Mucosa of gallbladder (tissue), 1 donor: ENCODE measurements at regions not wholly inside any gene's neighbourhood (a gene's known extent, or its start where the extent isn't known, plus 50 kb on each side); places are given as distances from the start of the nearest gene placed in this dataset.

Source experiments
- DNase-seq: peaks from one replicate; pipeline ENCODE4 v3.0.0-alpha.2; 2020; ENCODE audit warnings: low spot score
- donor health status: DM: no; HTN: no; CAD: no.

DNA sequence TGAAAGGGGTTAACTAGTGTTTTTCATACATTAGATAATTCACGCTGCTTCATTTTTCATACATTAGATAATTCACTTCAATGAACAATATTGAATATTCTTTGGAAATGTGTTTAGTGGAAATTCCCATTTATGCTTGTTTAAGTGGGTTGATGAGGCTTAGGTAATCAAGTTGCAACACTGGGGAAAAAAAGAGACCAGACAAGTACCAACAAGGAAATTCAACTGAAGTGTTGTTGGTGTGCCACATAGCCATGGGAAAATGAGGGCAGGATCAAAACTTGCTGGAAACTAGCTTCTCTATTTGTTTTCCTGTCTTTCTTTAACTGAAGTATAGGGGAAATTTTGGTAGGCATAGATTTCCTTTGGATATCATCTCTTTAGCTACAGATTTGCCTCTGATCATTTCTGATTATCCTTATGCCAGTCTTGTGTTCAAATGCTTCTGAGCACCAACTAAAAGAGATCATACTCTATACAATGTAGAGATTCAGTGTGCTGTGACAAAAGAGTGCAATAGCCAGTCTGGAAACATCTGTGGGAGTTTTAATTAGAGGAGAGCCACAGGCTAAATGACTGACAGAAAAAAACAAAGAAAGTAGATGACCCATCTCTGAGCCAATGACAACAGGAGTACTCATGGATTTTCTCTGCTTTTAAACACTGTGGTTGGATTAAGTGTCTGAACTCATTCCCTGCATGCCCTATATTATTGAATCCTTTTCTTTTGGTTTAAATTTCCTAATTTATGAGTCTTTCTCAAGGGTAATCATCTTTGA, 67.6 kb upstream of the CTSC start:
- no peak for DNase-seq

DNA sequence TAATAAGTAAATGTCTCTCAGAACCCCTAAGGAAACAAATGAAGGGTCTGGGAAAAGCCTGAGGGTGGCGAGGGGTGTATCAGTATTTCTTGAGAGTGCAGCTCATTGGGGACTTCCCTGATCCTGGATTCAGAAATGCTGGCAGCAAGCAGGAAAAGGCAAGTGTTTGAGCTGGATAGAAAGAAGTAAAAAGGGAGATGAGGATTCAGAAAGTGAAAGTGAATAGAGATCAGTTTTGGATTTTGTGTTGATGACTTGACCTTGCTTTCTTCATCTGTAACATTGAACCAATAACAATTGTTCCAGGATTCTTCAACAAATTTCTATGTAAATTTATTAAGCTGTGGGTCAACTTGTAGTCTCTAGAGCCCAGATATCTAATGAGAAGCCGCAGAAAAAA, 66.9 kb upstream of the CTSC start:
- no peak for DNase-seq

DNA sequence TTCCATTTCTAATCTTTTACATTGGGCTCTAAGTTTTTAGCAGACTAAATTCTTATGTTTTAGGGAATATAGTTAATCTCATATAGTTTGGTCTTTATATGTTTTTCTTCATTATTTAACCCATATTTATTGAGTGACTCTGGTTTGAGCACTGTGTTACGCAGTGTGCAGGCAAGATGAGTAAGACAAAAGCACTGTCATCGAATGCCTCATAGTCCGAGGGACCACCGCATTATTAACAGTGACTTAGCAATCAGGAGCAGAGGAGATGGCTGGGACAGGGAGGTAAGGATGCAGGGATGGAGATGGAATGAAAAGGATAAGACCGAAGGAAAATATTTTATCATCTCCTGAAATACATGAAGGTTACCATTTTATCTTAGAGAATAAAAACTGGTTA, 65.2 kb upstream of the CTSC start:
- no peak for DNase-seq

DNA sequence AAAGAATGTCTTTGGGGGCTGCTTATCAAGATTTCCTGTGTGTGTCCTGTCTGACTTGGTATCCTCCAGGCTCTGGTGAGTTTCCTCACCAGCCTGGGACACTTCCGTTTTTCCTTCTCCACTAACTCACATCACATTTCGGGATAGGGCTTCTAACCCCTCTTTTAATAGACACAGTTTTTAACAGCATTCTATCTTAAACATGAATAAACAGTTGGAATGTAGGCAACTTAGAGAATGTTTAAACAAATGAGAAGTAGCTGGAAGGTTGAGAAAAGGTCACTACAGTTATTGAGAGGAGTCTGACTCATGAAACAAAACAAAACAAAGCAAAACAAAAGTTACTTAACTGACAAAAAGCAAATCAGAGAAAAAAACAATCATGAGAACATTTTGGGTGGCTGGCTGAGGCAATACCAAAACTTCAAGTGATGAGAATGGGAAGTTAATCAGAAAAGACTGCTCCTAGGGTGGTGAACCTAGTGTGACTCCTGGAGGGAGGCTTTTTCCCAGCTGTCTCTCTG, 64.7 kb upstream of the CTSC start:
- DNase-seq: no peak

DNA sequence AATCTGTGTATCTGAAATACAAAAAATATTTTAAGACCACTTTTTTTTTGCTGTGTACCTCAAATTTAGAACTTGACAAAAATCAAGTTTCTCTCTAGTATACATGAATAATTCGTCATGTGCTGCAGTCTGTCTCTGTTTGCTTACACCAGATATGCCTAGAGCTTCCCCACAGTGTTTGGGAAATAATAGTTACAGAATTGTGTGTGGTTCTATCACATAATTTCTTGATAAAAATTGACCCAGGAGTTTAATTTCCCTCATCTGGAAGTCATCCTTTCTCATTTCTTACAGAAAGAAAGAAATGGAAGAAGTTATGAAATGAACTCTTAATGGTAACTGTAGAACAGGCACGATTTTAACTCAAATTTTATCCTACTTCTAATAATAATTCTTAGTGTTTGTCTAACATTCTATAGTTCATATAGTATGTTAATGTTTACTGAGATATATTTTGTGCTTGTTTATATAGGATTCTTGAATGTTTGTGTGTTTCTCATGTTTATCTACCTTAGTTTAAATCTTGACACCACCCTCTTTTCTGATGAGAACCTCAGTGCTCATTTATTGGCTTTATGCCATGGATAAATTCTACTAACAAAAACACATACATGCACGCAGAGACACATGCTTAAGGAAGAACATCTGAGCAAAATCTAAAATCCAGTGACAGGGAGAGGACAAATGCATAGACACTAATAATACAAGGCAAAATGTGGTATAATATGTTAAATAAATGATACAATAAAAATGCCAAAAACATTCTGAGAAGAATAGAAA, 61.4 kb upstream of the CTSC start:
- DNase-seq: no peak

DNA sequence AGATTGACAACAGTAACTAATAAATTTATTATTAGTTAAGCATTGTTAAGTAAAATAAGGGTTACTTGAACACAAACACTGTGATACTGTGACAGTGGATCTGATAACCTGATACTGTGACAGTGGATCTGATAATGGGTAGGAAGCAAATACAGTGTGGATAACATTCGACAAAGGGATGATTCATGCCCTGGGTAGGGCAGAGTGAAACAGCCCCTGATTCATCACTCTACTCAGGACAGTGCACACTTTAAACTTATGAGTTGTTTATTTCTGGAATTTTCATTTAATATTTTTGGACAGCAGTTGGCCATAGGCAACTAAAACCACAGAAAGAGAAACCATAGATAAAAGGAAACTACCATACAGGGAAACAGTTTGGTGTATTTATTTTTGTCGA, 60.8 kb upstream of the CTSC start:
- DNase-seq: no peak

DNA sequence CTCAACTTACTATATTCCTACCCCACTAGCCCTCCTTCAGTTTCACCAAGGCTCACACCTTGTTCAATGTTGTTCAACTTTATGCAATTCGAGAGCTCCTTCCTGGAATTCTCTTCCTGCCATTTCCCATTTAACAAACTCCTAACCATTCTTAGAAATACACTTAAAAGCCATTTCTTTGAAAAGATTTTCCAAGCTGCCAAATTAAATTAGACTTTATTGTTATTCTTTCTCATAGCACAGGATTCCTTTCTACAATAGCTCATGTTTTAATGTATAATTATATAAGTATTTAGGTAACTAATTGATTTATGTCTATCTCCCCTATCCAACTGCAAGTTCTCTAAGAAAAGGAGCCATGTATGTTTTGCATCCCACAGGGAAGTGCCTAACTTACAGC, 52.7 kb upstream of the CTSC start:
- DNase-seq: no peak

DNA sequence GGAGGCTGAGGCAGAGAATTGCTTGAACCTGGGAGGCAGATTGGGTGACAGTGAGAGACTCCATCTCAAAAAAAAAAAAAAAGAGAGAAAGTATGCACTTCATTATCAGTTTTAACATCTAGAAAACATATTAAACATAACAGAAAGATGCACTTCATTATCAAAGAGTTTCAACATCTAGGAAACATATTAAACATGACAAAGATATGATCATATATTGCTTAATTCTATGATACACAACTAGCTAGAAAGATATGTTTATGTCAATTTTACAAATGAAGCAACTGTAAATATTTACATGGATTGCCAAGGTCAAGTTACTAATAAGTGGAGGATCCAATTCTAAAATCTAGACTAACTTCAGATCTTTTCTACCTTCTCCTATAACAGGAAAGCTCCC, 50.4 kb upstream of the CTSC start:
- no peak for DNase-seq
